Tibial nerve (tissue), 4 donors: ENCODE measurements at regions not wholly inside any gene's neighbourhood (a gene's known extent, or its start where the extent isn't known, plus 50 kb on each side); places are given as distances from the start of the nearest gene placed in this dataset.

Source experiments
- CTCF ChIP-seq, 5 experiments: fragments of 200-600 bp in 3 of 5; fragments of 450-650 bp in 2 of 5; sonication (generic) in 3 of 5; IDR thresholded peaks; one replicate each; pipeline ENCODE4 v1.5.1; 2016 to 2019; ENCODE audit warnings: antibody characterized with exemption in 5 of 5, mild to moderate bottlenecking in 3 of 5, moderate library complexity in 2 of 5
- EP300 ChIP-seq, 2 donors: sonication (generic); formaldehyde crosslinking; IDR thresholded peaks; one replicate each; pipeline ENCODE4 v1.6.1; 2017; ENCODE audit warnings: antibody characterized with exemption in 2 of 2, mild to moderate bottlenecking in 1 of 2
- POLR2A ChIP-seq, 2 donors: fragments of 450-650 bp; IDR thresholded peaks; one replicate each; pipeline ENCODE4 v1.6.1; 2017; ENCODE audit warnings: antibody characterized with exemption in 2 of 2, mild to moderate bottlenecking in 2 of 2, moderate library complexity in 2 of 2

DNA sequence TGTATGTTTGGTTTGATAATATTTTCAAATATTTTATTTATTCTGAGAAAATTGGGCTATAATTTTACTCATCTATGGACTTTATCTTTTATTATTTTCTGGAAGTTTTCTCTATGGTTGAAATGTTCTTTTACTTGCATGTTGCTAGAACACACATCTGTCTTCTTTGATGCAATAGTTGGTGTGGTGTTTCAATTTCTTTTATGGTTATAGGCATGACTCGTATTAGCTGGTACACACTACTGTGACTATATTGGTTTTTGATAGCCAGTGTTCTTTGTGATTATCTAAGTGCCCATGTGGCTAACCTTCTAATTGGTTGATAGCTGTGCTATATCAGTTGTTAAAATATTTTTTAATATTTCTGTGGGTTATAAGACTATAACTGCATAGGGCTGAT lies 1343.3 kb upstream of the GJE1 start:
- TF ChIP-seq CTCF (IDR thresholded peaks at IDR 0.05) = no peak
- no peak for TF ChIP-seq EP300 (IDR thresholded peaks at IDR 0.05)
- no peak for TF ChIP-seq POLR2A (IDR thresholded peaks at IDR 0.05)
